NCI-H2029 (cell line): ENCODE measurements at regions not wholly inside any gene's neighbourhood (a gene's known extent, or its start where the extent isn't known, plus 50 kb on each side); places are given as distances from the start of the nearest gene placed in this dataset.
A peak's percentile ranks its signal among the peaks of the same experiment; 100 is the strongest.
"Not testable (repeated sequence)": the region's sequence is repeated elsewhere in the genome, so short reads cannot be mapped to it uniquely, and the experiment has no call there.

Source experiments
- DNase-seq: peaks from one replicate; lab custom pipeline; 2025; lab: John Stamatoyannopoulos, UW

- not testable (repeated sequence) for DNase-seq
These were observed 89.5 kb upstream of the POMZP3 start for GRCh38 chr7:76716551-76716950.

GRCh38 chr7:76712926-76713325 lies 85.8 kb upstream of the POMZP3 start:
- not testable (repeated sequence) for DNase-seq

GRCh38 chr7:76711648-76712047 lies 84.6 kb upstream of the POMZP3 start:
- DNase-seq = not testable (repeated sequence)

- DNase-seq = not testable (repeated sequence)
These were observed 82.6 kb upstream of the POMZP3 start for GRCh38 chr7:76709703-76710102.

GRCh38 chr7:76708446-76708845 lies 81.4 kb upstream of the POMZP3 start:
- not testable (repeated sequence) for DNase-seq

- not testable (repeated sequence) for DNase-seq
These were observed 76.7 kb upstream of the POMZP3 start for GRCh38 chr7:76703815-76704214.

- DNase-seq = not testable (repeated sequence)
These were observed 59.2 kb upstream of the POMZP3 start for GRCh38 chr7:76686277-76686676.

- not testable (repeated sequence) for DNase-seq
These were observed 57.7 kb upstream of the POMZP3 start for GRCh38 chr7:76684737-76685136.

- not testable (repeated sequence) for DNase-seq
These were observed 56.6 kb upstream of the POMZP3 start for GRCh38 chr7:76683631-76684030.

- DNase-seq = peak; percentile 73
These were observed 54.7 kb upstream of the POMZP3 start for GRCh38 chr7:76681810-76682209.

- DNase-seq = peak; percentile 9
These were observed 52.1 kb upstream of the POMZP3 start for GRCh38 chr7:76679174-76679573.

GRCh38 chr7:76678500-76678899 lies 51.4 kb upstream of the POMZP3 start:
- not testable (repeated sequence) for DNase-seq

- DNase-seq = not testable (repeated sequence)
These were observed 49.8 kb upstream of the POMZP3 start for GRCh38 chr7:76676890-76677289.
